AML-193 (cell line): ENCODE measurements at regions not wholly inside any gene's neighbourhood (a gene's known extent, or its start where the extent isn't known, plus 50 kb on each side); places are given as distances from the start of the nearest gene placed in this dataset.
"Not testable (repeated sequence)": the region's sequence is repeated elsewhere in the genome, so short reads cannot be mapped to it uniquely, and the experiment has no call there.

Experiments
- DNase-seq, 2 experiments: peaks; one replicate each; lab custom pipeline; 2025; lab: John Stamatoyannopoulos, UW

GRCh38 chr5:17828681-17829080 lies 194.4 kb downstream of the TAF11L14 start:
- no peak for DNase-seq

- DNase-seq, result no peak
These were observed 195.2 kb downstream of the TAF11L14 start for GRCh38 chr5:17829456-17829855.

GRCh38 chr5:17831279-17831678 lies 197.0 kb downstream of the TAF11L14 start:
- DNase-seq, result no peak

GRCh38 chr5:17832949-17833745 lies 198.9 kb downstream of the TAF11L14 start:
- DNase-seq, result no peak

GRCh38 chr5:17837757-17838156 lies 203.5 kb downstream of the TAF11L14 start:
- DNase-seq, result no peak

- no peak for DNase-seq
These were observed 204.2 kb downstream of the TAF11L14 start for GRCh38 chr5:17838469-17838868.

- no peak for DNase-seq
These were observed 205.6 kb downstream of the TAF11L14 start for GRCh38 chr5:17839848-17840247.

- no peak for DNase-seq
These were observed 212.2 kb downstream of the TAF11L14 start for GRCh38 chr5:17846496-17846895.

- DNase-seq, result no peak
These were observed 213.0 kb downstream of the TAF11L14 start for GRCh38 chr5:17847286-17847685.

GRCh38 chr5:17852111-17852510 lies 217.9 kb downstream of the TAF11L14 start:
- no peak for DNase-seq

GRCh38 chr5:17852740-17853139 lies 218.5 kb downstream of the TAF11L14 start:
- no peak for DNase-seq

GRCh38 chr5:17854901-17855300 lies 220.6 kb downstream of the TAF11L14 start:
- DNase-seq, result no peak

GRCh38 chr5:17860660-17861315 lies 226.5 kb downstream of the TAF11L14 start:
- DNase-seq, result no peak

GRCh38 chr5:17864903-17865302 lies 230.6 kb downstream of the TAF11L14 start:
- DNase-seq, result not testable (repeated sequence)

- not testable (repeated sequence) for DNase-seq
These were observed 231.7 kb downstream of the TAF11L14 start for GRCh38 chr5:17865966-17866365.

- no peak for DNase-seq
These were observed 237.9 kb downstream of the TAF11L14 start for GRCh38 chr5:17872204-17872603.

- no peak for DNase-seq
These were observed 244.3 kb downstream of the TAF11L14 start for GRCh38 chr5:17878541-17878940.

- DNase-seq, result no peak
These were observed 245.0 kb downstream of the TAF11L14 start for GRCh38 chr5:17879276-17879675.

GRCh38 chr5:17880869-17881268 lies 246.6 kb downstream of the TAF11L14 start:
- no peak for DNase-seq

GRCh38 chr5:17882760-17883488 lies 248.7 kb downstream of the TAF11L14 start:
- no peak for DNase-seq

- no peak for DNase-seq
These were observed 253.9 kb downstream of the TAF11L14 start for GRCh38 chr5:17888155-17888554.

- DNase-seq, result no peak
These were observed 256.2 kb downstream of the TAF11L14 start for GRCh38 chr5:17890501-17890900.

GRCh38 chr5:17891881-17892280 lies 257.6 kb downstream of the TAF11L14 start:
- no peak for DNase-seq
